ENCODE measurements at regions not wholly inside any gene's neighbourhood (a gene's known extent, or its start where the extent isn't known, plus 50 kb on each side); places are given as distances from the start of the nearest gene placed in this dataset.

DNA sequence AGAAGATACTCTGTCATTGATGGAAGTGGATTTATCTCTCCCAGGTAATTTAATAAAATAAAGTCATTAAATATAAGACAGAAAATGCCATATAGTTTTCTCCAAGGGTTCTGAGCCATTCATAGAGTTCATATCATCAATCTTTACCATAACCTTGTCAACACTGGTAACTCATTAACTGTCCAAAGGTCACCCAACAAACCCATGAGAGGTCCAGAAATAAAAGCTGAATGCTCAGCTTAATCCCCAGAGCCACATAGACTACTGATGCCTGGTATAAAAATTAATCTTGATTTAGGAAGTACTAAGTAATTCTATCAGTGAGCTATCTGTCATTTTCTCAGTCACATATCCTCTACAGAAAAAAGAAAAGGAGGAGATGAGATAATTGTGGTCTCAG lies 903.0 kb upstream of the DDX18 start:
- ATAC-seq (no peak), DNase-seq (ENCODE audit: low spot score) (no peak)
- Mint-ChIP-seq H3K27ac (no peak overlapping the region), H3K4me3 (no peak overlapping the region), H3K36me3 (ENCODE audit: low read depth) (no peaks in the 10 kb centered on the region), H3K9me3 (no peaks in the 10 kb centered on the region), H3K27me3 (ENCODE audit: insufficient read depth, low read depth, poor library complexity) (no peaks in the 10 kb centered on the region), H3K4me1 (no peaks in the 10 kb centered on the region)
- TF ChIP-seq NANOG (IDR thresholded peaks at IDR 0.05; ENCODE audit: borderline replicate concordance) (no peak), EZH2 (IDR thresholded peaks at IDR 0.05; ENCODE audit: low read depth, unreplicated experiment) (no peak), ZNF114 (CRISPR knock-in tag; IDR thresholded peaks at IDR 0.05) (no peak), POLR2AphosphoS5 (IDR thresholded peaks at IDR 0.05; ENCODE audit: low read depth) (no peak), STAT1 (IDR thresholded peaks at IDR 0.05; ENCODE audit: unreplicated experiment) (no peak), CREB1 (CRISPR knock-in tag; IDR thresholded peaks at IDR 0.05; ENCODE audit: low read depth) (no peak), ZNF331 (CRISPR knock-in tag; IDR thresholded peaks at IDR 0.05; ENCODE audit: low read depth) (no peak), JUNB (IDR thresholded peaks at IDR 0.05; ENCODE audit: unreplicated experiment) (no peak), EZH2phosphoT487 (IDR thresholded peaks at IDR 0.05; ENCODE audit: unreplicated experiment) (no peak)
- TF ChIP-seq, protein P1, sequence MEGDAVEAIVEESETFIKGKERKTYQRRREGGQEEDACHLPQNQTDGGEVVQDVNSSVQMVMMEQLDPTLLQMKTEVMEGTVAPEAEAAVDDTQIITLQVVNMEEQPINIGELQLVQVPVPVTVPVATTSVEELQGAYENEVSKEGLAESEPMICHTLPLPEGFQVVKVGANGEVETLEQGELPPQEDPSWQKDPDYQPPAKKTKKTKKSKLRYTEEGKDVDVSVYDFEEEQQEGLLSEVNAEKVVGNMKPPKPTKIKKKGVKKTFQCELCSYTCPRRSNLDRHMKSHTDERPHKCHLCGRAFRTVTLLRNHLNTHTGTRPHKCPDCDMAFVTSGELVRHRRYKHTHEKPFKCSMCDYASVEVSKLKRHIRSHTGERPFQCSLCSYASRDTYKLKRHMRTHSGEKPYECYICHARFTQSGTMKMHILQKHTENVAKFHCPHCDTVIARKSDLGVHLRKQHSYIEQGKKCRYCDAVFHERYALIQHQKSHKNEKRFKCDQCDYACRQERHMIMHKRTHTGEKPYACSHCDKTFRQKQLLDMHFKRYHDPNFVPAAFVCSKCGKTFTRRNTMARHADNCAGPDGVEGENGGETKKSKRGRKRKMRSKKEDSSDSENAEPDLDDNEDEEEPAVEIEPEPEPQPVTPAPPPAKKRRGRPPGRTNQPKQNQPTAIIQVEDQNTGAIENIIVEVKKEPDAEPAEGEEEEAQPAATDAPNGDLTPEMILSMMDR (conservative IDR thresholded peaks at IDR 0.05; ENCODE audit: low read depth in 2 of 2) = no peak
- TF ChIP-seq, protein P2, sequence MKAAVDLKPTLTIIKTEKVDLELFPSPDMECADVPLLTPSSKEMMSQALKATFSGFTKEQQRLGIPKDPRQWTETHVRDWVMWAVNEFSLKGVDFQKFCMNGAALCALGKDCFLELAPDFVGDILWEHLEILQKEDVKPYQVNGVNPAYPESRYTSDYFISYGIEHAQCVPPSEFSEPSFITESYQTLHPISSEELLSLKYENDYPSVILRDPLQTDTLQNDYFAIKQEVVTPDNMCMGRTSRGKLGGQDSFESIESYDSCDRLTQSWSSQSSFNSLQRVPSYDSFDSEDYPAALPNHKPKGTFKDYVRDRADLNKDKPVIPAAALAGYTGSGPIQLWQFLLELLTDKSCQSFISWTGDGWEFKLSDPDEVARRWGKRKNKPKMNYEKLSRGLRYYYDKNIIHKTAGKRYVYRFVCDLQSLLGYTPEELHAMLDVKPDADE (IDR thresholded peaks at IDR 0.05) = no peak
- TF ChIP-seq, protein P3, sequence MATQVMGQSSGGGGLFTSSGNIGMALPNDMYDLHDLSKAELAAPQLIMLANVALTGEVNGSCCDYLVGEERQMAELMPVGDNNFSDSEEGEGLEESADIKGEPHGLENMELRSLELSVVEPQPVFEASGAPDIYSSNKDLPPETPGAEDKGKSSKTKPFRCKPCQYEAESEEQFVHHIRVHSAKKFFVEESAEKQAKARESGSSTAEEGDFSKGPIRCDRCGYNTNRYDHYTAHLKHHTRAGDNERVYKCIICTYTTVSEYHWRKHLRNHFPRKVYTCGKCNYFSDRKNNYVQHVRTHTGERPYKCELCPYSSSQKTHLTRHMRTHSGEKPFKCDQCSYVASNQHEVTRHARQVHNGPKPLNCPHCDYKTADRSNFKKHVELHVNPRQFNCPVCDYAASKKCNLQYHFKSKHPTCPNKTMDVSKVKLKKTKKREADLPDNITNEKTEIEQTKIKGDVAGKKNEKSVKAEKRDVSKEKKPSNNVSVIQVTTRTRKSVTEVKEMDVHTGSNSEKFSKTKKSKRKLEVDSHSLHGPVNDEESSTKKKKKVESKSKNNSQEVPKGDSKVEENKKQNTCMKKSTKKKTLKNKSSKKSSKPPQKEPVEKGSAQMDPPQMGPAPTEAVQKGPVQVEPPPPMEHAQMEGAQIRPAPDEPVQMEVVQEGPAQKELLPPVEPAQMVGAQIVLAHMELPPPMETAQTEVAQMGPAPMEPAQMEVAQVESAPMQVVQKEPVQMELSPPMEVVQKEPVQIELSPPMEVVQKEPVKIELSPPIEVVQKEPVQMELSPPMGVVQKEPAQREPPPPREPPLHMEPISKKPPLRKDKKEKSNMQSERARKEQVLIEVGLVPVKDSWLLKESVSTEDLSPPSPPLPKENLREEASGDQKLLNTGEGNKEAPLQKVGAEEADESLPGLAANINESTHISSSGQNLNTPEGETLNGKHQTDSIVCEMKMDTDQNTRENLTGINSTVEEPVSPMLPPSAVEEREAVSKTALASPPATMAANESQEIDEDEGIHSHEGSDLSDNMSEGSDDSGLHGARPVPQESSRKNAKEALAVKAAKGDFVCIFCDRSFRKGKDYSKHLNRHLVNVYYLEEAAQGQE (IDR thresholded peaks at IDR 0.05; ENCODE audit: unreplicated experiment) = no peak
- TF ChIP-seq, protein P4, sequence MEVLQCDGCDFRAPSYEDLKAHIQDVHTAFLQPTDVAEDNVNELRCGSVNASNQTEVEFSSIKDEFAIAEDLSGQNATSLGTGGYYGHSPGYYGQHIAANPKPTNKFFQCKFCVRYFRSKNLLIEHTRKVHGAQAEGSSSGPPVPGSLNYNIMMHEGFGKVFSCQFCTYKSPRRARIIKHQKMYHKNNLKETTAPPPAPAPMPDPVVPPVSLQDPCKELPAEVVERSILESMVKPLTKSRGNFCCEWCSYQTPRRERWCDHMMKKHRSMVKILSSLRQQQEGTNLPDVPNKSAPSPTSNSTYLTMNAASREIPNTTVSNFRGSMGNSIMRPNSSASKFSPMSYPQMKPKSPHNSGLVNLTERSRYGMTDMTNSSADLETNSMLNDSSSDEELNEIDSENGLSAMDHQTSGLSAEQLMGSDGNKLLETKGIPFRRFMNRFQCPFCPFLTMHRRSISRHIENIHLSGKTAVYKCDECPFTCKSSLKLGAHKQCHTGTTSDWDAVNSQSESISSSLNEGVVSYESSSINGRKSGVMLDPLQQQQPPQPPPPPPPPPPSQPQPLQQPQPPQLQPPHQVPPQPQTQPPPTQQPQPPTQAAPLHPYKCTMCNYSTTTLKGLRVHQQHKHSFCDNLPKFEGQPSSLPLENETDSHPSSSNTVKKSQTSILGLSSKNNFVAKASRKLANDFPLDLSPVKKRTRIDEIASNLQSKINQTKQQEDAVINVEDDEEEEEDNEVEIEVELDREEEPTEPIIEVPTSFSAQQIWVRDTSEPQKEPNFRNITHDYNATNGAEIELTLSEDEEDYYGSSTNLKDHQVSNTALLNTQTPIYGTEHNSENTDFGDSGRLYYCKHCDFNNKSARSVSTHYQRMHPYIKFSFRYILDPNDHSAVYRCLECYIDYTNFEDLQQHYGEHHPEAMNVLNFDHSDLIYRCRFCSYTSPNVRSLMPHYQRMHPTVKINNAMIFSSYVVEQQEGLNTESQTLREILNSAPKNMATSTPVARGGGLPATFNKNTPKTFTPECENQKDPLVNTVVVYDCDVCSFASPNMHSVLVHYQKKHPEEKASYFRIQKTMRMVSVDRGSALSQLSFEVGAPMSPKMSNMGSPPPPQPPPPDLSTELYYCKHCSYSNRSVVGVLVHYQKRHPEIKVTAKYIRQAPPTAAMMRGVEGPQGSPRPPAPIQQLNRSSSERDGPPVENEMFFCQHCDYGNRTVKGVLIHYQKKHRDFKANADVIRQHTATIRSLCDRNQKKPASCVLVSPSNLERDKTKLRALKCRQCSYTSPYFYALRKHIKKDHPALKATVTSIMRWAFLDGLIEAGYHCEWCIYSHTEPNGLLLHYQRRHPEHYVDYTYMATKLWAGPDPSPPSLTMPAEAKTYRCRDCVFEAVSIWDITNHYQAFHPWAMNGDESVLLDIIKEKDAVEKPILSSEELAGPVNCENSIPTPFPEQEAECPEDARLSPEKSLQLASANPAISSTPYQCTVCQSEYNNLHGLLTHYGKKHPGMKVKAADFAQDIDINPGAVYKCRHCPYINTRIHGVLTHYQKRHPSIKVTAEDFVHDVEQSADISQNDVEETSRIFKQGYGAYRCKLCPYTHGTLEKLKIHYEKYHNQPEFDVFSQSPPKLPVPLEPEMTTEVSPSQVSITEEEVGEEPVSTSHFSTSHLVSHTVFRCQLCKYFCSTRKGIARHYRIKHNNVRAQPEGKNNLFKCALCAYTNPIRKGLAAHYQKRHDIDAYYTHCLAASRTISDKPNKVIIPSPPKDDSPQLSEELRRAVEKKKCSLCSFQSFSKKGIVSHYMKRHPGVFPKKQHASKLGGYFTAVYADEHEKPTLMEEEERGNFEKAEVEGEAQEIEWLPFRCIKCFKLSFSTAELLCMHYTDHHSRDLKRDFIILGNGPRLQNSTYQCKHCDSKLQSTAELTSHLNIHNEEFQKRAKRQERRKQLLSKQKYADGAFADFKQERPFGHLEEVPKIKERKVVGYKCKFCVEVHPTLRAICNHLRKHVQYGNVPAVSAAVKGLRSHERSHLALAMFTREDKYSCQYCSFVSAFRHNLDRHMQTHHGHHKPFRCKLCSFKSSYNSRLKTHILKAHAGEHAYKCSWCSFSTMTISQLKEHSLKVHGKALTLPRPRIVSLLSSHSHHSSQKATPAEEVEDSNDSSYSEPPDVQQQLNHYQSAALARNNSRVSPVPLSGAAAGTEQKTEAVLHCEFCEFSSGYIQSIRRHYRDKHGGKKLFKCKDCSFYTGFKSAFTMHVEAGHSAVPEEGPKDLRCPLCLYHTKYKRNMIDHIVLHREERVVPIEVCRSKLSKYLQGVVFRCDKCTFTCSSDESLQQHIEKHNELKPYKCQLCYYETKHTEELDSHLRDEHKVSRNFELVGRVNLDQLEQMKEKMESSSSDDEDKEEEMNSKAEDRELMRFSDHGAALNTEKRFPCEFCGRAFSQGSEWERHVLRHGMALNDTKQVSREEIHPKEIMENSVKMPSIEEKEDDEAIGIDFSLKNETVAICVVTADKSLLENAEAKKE (CRISPR knock-in tag; IDR thresholded peaks at IDR 0.05) = no peak
- H2AFZ ChIP-seq = no peak overlapping the region
- H3K27ac ChIP-seq (ENCODE audit: low read depth) = no peak overlapping the region
- H3K4me3 ChIP-seq = no peak overlapping the region
- no peaks in the 10 kb centered on the region for H3K79me2 ChIP-seq (replicated peaks; ENCODE audit: insufficient read depth)
- H3K4me1 ChIP-seq (ENCODE audit: insufficient read depth) = no peaks in the 10 kb centered on the region
- H3K4me2 ChIP-seq = no peak overlapping the region
- no peaks in the 10 kb centered on the region for H3F3A ChIP-seq (replicated peaks; ENCODE audit: low read depth)
- no peaks in the 10 kb centered on the region for H3K36me3 ChIP-seq (ENCODE audit: insufficient read depth)
- no peaks in the 10 kb centered on the region for H3K9me2 ChIP-seq (ENCODE audit: insufficient read depth)
- no peaks in the 10 kb centered on the region for H4K20me1 ChIP-seq (replicated peaks; ENCODE audit: insufficient read depth)
- no peaks in the 10 kb centered on the region for H3K27me3 ChIP-seq (ENCODE audit: insufficient read depth)
